ENCODE measurements at regions not wholly inside any gene's neighbourhood (a gene's known extent, or its start where the extent isn't known, plus 50 kb on each side); places are given as distances from the start of the nearest gene placed in this dataset.

- Histone ChIP-seq H3K9me3 (ENCODE audit: low read depth, low read length) (no peaks in the 10 kb centered on the region), H2AFZ (ENCODE audit: low read length) (no peak overlapping the region), H3K4me1 (ENCODE audit: insufficient read depth, low read length) (no peaks in the 10 kb centered on the region), H3K27me3 (ENCODE audit: insufficient read depth, low read length) (no peaks in the 10 kb centered on the region), H3K27ac (ENCODE audit: low read depth, low read length) (no peak overlapping the region), H3K4me3 (ENCODE audit: insufficient read depth, low read length) (no peak overlapping the region), H3K4me2 (ENCODE audit: insufficient read depth, low read length) (no peak overlapping the region), H4K20me1 (ENCODE audit: insufficient read depth, low read length) (no peaks in the 10 kb centered on the region), H3K79me2 (ENCODE audit: insufficient read depth, low read length) (no peaks in the 10 kb centered on the region), H3K36me3 (ENCODE audit: insufficient read depth, low read length) (no peaks in the 10 kb centered on the region)
- TF ChIP-seq CTCF (IDR thresholded peaks at IDR 0.05; ENCODE audit: extremely low read depth, low read depth, low read length): no peak
- DNase-seq (ENCODE audit: insufficient read length, low spot score, missing footprints): no peak
Observed at GRCh38 chr3:69438476-69438875, 52.6 kb upstream of the FRMD4B start.

- Histone ChIP-seq H3K27ac (ENCODE audit: low read depth, low read length) (no peak overlapping the region), H3K27me3 (ENCODE audit: insufficient read depth, low read length) (peaks cover 12% of the 10 kb centered on the region), H3K9me3 (ENCODE audit: low read depth, low read length) (no peaks in the 10 kb centered on the region), H3K79me2 (ENCODE audit: insufficient read depth, low read length) (no peaks in the 10 kb centered on the region), H2AFZ (ENCODE audit: low read length) (no peak overlapping the region), H4K20me1 (ENCODE audit: insufficient read depth, low read length) (no peaks in the 10 kb centered on the region), H3K4me3 (ENCODE audit: insufficient read depth, low read length) (no peak overlapping the region), H3K4me2 (ENCODE audit: insufficient read depth, low read length) (no peak overlapping the region), H3K36me3 (ENCODE audit: insufficient read depth, low read length) (no peaks in the 10 kb centered on the region), H3K4me1 (ENCODE audit: insufficient read depth, low read length) (no peaks in the 10 kb centered on the region)
- DNase-seq (ENCODE audit: insufficient read length, low spot score, missing footprints): no peak
- no peak for TF ChIP-seq CTCF (IDR thresholded peaks at IDR 0.05; ENCODE audit: extremely low read depth, low read depth, low read length)
Observed at GRCh38 chr3:69435274-69436265, 49.7 kb upstream of the FRMD4B start.

Data from osteoblast (primary cell).